ENCODE measurements at regions not wholly inside any gene's neighbourhood (a gene's known extent, or its start where the extent isn't known, plus 50 kb on each side); places are given as distances from the start of the nearest gene placed in this dataset.
"Not testable (repeated sequence)": the region's sequence is repeated elsewhere in the genome, so short reads cannot be mapped to it uniquely, and the experiment has no call there.

GRCh38 chr10:101280511-101280910, 51.2 kb upstream of the LBX1 start:
- DNase-seq (ENCODE audit: low spot score), result no peak

GRCh38 chr10:101280921-101281320, 51.7 kb upstream of the LBX1 start:
- not testable (repeated sequence) for DNase-seq (ENCODE audit: low spot score)

DNA sequence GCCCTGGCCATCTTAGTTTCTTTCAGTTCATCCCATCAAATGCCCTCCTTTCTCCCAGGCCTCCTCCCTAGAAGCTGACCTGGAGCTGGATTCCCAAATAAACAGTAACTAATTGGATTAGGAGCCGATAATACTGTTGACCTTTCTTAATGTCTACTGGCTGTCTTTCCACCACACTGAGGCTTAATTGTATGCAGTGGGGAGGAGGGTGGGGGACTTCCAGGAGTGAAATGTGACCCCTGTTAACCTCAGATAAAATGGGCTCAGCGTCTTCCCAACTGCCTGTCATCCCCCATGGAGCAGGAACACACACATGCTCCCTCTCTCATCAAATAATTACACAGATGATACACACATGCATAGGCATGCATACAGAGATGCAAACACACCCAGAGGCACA, 53.7 kb upstream of the LBX1 start:
- no peak for DNase-seq (ENCODE audit: low spot score)

DNA sequence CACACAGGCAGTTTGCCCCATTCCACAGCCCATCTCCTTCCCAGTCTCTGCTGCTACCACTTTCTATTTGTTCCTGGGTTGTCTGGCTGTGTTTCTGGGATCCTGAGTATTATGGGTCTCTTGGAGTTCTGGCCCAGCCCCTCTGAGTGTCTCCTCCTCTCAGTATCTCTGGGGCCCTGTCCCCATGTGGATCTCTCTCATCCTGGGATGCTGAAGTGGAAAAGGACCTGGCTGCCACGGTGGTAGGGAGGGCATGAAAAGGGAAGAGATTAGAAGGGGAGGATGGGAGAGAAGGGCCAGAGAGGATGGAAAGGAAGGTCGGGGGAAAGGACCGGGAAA, 54.5 kb upstream of the LBX1 start:
- DNase-seq (ENCODE audit: low spot score), result no peak

DNA sequence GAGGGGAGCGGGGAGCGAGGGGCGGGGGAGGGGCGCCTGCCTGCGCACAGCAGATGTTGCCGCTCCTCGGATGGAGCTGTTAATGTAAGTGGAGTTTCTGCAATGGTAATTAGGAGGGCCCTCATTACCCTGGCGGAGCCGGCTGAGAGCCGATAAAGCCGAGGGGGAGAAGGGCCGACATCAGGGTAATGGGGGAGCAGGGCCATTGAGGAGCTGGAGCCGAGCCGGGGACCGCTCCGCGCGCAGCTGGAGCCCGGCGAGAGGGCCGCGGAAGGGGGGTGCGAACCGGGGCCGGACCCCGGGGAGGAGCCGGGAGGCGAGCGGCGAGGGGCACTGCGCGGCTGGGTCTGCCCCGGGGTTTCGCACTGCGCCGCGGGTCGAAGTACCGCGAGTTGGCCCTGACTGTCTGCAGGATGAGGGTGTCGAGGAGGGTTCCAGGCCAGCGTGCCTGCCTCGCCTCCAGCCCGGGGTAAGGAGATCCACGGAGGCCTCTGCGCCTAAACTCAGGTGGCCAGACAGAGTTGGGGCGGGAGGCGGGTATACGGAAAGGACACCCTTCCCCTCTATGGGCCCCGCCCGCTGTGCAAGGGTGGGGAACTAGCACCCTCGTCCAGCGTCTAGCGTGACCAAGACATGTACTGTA, 55.0 kb upstream of the LBX1 start:
- no peak for DNase-seq (ENCODE audit: low spot score)

- no peak for DNase-seq (ENCODE audit: low spot score)
These were observed 55.6 kb upstream of the LBX1 start for GRCh38 chr10:101284744-101285463.

DNA sequence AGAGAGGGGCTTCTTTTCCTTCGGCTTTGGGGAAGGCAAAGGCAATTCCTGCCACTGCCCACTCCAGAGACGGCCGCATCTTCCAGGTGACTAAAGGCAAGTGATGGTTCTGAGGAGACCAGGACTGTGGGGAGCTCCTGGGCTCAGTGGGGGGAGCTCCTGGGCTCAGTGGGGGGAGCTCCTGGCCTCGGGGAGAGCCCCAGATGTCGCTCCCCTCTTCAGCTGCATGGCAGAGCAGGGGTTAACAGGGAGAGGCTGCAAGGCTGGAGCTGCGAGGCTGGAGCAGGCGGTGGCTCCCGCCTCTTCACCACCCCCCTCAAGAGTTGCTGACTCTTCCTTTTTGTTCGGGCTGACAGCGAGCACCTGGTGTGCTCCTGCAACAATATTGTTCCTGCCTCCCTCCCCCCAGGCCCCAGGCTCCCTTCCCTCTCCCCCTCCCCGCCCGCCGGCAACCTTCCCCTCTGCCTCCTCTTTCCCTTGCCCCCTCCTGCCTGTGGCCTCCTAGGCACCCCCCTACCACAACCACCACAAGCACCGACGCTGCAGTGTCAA, 56.3 kb upstream of the LBX1 start:
- no peak for DNase-seq (ENCODE audit: low spot score)

GRCh38 chr10:101286248-101287046, 57.2 kb upstream of the LBX1 start:
- no peak for DNase-seq (ENCODE audit: low spot score)

GRCh38 chr10:101287183-101287996, 58.1 kb upstream of the LBX1 start:
- no peak for DNase-seq (ENCODE audit: low spot score)

GRCh38 chr10:101287997-101288635, 58.9 kb upstream of the LBX1 start:
- no peak for DNase-seq (ENCODE audit: low spot score)

GRCh38 chr10:101289541-101289940, 60.3 kb upstream of the LBX1 start:
- DNase-seq (ENCODE audit: low spot score), result no peak

- DNase-seq (ENCODE audit: low spot score), result no peak
These were observed 61.2 kb upstream of the LBX1 start for GRCh38 chr10:101290431-101290830.

DNA sequence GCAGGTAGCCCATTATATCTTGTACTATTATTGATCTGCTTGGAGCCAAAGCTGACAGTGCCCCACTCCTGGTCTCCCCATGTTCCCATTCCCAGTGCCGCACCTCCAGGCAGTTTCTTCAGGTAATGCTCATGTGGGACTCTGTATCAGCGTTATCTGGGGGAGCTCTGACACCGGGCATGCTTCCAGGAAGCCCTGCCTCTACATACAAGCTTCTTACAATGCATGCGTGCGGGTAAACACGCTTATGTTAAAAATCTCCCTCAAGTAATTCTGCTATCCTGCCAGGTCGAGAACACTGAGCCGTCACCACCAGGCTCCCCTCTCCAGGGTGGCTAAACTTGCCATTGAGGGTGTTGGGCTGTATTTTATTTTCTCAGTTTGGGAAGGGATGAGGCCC, 61.6 kb upstream of the LBX1 start:
- no peak for DNase-seq (ENCODE audit: low spot score)

DNA sequence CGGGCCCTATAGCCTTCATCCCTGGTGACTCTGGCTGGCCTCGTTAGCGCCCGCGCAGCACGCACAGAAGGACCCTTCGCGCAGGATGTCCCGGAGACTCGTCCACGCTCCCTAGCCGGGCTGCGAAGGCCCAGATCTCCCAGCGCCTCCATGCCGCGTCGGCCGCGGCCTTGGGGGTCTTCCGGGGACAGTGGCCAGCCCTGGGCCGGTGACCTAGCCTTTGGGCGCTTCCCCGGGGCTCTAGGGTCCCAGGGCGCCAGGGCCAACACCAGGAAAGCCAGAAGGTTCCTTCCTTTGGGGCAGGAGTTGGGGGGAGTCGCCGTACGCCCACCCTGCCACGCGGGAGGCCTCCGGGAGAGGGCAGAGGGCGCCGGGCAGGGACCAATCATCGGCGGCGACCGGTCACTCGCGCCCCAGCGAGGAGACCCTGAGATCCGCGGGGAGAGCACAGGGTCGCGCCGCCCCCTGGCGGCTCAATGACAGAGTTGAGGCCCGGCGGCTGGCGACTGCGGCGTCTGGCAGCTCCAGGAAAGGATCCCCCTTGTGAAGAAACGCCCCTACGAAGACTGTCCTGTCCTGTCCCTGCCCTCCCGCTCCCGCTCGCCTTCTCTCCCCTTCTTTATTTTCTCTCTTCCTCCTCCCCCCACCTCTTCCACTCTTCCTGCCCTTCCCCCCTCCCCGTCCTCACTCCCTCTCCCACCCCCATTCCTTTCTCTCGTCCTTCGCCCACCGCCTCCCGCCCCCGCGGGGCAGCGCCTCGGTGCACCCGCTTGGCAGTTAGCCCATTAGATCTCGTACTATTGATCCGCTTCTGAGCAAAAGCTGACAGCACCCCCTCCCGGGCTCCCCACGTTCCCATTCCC, 62.3 kb upstream of the LBX1 start:
- DNase-seq (ENCODE audit: low spot score), result peak; percentile 78

GRCh38 chr10:101292194-101293006, 61.6 kb upstream of the BTRC start:
- peak; percentile 25 for DNase-seq (ENCODE audit: low spot score)

- DNase-seq (ENCODE audit: low spot score), result no peak
These were observed 60.8 kb upstream of the BTRC start for GRCh38 chr10:101293007-101293723.

DNA sequence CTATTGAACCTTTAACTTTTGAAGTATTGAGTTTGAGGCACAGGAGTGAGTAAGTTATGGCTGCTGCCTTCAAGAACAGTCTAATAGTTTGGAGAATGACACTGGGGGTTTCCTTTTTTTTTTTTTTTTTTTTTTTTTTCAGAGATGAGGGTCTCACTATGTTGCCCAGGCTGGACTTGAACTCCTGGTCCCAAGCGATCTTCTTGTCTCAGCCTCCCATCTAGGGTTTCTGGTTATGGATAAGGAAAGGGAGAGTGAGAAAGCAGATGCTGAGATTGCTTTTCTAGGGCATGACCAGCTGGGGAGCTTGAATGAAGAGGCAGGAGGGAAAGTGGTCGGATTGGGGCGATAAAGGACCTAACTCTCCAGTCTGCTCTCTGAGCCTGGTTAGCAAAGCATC, 59.9 kb upstream of the BTRC start:
- no peak for DNase-seq (ENCODE audit: low spot score)

DNA sequence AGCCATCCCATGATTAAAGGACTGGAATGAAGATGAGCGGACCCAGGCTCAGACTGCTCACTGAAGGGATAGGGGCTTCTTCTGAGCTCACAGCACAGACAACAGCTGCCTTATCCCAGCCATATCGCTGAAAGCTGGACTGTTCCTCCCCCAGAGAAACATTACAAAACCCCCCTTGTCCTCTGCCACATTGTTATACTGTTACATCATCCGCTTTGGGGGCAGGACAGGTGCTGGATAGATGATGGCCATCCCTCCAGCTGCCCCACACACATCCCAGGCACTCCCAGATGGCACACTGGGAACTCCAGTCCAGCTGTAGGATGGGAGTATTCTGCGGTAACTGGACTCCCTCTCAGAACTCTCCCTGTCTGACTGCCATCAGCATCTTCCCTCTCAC, 58.7 kb upstream of the BTRC start:
- no peak for DNase-seq (ENCODE audit: low spot score)

DNA sequence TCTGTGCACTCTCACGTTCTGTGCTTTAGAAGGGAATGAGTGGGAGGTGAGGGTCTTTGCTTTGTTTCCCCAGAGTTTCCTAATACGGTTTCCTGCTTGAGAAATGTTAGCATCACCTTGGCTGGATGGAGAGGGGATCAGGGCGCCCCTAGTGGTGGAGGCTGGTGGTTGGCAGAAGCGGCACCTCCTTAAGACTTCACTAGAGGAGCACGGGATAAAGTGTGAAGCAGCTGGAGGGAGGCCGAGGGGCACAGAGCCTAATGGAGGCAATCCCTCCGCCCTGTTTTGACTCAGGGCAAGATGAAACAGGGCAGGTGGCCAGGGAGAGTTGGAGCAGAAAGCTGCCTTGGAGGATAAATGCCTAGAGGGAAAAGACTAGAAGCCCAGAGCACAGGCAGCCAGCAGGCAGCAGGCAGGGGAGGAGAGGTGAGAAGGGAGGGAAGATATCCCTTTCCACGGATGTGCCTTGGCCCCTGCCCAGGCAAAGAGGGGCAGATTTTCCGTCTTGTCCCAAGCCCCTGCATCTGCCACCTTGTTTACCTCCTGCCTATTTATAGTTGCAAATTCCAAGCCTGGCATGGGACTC, 56.0 kb upstream of the BTRC start:
- peak; percentile 65 for DNase-seq (ENCODE audit: low spot score)

All from LoVo (cell line).